ENCODE measurements at regions not wholly inside any gene's neighbourhood (a gene's known extent, or its start where the extent isn't known, plus 50 kb on each side); places are given as distances from the start of the nearest gene placed in this dataset.

DNA sequence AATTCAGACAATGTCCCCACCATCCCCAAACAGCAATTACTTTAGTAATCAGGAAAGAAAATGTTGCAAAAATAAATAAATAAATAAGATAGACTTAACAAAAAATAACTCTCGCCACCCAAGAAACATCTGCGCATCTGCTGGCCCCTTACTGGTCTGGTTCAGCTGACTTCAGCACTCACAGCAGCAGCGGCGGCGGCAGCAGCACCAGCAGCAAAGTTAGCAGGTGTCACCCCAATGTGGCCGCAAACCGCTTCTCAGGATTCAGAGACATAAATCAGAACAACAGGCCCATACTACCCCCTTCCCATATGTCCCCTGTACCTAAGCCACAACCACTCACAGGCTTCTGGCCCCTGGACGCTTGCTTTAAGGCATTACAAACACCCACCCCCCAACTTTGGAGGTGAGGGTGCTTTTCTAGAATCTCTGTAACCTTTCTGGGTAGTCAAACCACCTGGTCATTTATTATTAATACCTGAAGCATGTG is 593.0 kb downstream of the BNC2 start:
- ChIA-PET POLR2A (no interaction called here), CTCF (no interaction called here)
- TF ChIP-seq L3MBTL2 (conservative IDR thresholded peaks at IDR 0.05) (no peak), BHLHE40 (IDR thresholded peaks at IDR 0.05; ENCODE audit: borderline replicate concordance) (no peak), SUZ12 (IDR thresholded peaks at IDR 0.05) (no peak), ARNT (IDR thresholded peaks at IDR 0.05) (no peak), ELF4 (IDR thresholded peaks at IDR 0.05) (no peak), SP1 (IDR thresholded peaks at IDR 0.05) (no peak), HDGF (IDR thresholded peaks at IDR 0.05; ENCODE audit: borderline replicate concordance) (no peak), FOXA1 (IDR thresholded peaks at IDR 0.05) (no peak), LEF1 (IDR thresholded peaks at IDR 0.05; ENCODE audit: borderline replicate concordance) (no peak), NFRKB (IDR thresholded peaks at IDR 0.05) (no peak), ZNF384 (IDR thresholded peaks at IDR 0.05) (no peak), FOXK2 (IDR thresholded peaks at IDR 0.05) (no peak)
- no peak for DNase-seq (ENCODE audit: extremely low spot score)

DNA sequence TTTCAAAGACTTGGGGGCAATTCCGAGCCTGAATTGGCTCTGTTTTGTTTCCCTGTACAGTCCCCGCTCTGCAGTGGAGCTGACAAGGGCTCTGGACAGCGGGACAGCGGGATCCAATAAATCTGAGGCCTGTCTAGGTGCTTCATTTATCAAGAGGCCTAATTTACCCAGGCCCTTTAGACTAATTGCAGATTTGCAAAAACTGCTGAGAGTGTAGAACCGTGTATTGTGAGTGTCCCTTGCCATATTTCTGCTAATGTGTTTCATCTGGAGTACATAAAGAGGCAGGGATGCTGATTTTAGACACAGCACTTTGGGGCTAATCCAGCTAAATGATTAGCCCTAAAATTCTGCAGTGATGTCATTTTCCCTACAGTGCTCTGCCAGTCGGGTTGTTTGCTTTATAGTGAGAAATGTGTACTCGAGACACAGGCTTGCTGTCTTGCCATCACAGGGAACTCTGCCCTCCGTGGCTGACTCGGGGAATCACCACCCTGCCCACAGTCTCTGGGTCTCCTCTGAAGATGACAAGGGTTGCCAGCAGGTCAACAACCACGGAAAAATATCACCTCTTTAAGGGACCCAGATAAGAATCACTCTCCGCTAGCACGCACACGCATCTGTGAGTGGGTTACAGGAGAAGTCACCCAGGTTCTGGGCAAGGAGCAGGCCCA is 592.0 kb downstream of the BNC2 start:
- ChIA-PET CTCF (no interaction called here), POLR2A (no interaction called here)
- no peak for DNase-seq (ENCODE audit: extremely low spot score)
- TF ChIP-seq ARNT (IDR thresholded peaks at IDR 0.05) = no peak

DNA sequence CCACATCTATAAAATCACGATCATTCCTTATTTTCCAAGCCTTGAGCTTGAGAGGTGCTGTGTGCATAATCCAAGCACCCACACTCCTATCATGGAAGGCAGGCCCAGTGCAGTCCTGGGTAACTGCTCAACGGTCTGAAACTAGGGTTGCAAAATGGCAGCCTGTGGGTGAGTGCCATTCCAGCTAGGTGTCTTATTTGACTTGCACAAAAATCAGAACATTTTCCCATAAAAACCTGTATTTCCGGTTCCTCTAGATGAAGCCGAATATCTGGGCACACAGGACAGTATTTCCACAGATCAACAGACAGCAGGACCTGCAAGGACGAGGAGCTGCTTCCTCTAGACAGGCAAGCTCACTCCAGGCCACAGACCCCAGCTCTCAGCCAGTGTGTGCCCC is 588.8 kb downstream of the BNC2 start:
- DNase-seq (ENCODE audit: extremely low spot score) = no peak
- POLR2A ChIA-PET = no interaction called here
- TF ChIP-seq BHLHE40 (IDR thresholded peaks at IDR 0.05; ENCODE audit: borderline replicate concordance) = no peak
- CTCF ChIA-PET = no interaction called here

DNA sequence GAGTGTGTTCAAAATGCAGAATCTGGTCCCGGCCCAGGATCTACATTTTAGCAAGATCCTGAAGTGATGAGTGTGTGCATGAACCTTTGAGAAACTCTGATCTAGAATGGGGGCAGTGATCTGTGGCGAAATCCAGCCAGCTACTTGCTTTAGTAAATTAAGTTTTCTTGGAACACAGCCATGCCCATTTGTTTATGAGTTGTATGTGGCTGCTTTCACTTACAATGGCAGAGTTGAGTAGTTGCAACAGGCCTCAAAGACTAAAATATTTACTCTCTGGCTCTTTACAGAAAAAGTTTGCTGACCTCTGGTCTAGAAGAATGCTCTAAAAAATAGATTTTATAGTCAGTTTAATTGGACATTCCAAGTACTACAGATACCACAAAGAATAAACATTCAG is 588.3 kb downstream of the BNC2 start:
- CTCF ChIA-PET = no interaction called here

DNA sequence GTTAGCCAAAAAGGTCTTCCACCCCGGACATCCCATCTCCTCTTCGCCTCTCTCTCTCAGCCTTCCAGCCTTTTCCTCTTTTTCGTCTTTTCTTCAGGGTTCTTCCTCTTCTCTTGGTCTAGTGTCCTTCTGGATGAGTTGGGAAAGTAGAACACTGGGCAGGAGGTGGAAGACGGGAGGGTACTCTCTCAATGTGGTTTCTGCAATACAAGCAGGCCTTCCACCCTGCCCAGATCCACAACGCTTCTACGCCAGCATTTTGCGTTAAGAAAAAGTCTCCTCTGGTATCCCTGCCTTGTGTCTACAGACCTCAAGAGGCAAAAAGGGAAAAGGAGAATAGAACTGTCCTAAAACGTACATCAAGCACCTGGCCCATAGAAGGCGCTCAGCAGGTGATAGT is 587.8 kb downstream of the BNC2 start:
- TF ChIP-seq, protein P1, sequence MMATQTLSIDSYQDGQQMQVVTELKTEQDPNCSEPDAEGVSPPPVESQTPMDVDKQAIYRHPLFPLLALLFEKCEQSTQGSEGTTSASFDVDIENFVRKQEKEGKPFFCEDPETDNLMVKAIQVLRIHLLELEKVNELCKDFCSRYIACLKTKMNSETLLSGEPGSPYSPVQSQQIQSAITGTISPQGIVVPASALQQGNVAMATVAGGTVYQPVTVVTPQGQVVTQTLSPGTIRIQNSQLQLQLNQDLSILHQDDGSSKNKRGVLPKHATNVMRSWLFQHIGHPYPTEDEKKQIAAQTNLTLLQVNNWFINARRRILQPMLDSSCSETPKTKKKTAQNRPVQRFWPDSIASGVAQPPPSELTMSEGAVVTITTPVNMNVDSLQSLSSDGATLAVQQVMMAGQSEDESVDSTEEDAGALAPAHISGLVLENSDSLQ (IDR thresholded peaks at IDR 0.05) = no peak
- no peak for TF ChIP-seq FOXA1 (IDR thresholded peaks at IDR 0.05)
- no peak for TF ChIP-seq FOXM1 (IDR thresholded peaks at IDR 0.05; ENCODE audit: borderline replicate concordance)
- TF ChIP-seq SUZ12 (IDR thresholded peaks at IDR 0.05) = no peak
- TF ChIP-seq TARDBP (IDR thresholded peaks at IDR 0.05) = no peak
- no peak for TF ChIP-seq NFRKB (IDR thresholded peaks at IDR 0.05)
- TF ChIP-seq LEF1 (IDR thresholded peaks at IDR 0.05; ENCODE audit: borderline replicate concordance) = no peak
- no peak for TF ChIP-seq BHLHE40 (IDR thresholded peaks at IDR 0.05; ENCODE audit: borderline replicate concordance)
- no peak for TF ChIP-seq CTBP1 (IDR thresholded peaks at IDR 0.05; ENCODE audit: borderline replicate concordance)
- TF ChIP-seq L3MBTL2 (conservative IDR thresholded peaks at IDR 0.05) = no peak
- TF ChIP-seq ARNT (IDR thresholded peaks at IDR 0.05) = no peak
- no peak for TF ChIP-seq HDGF (IDR thresholded peaks at IDR 0.05; ENCODE audit: borderline replicate concordance)
- TF ChIP-seq FOXK2 (IDR thresholded peaks at IDR 0.05) = no peak
- no peak for TF ChIP-seq ELF4 (IDR thresholded peaks at IDR 0.05)
- no peak for DNase-seq (ENCODE audit: extremely low spot score)
- POLR2A ChIA-PET = no interaction called here
- CTCF ChIA-PET = no interaction called here

More for the DNA sequence above, 588.3 kb downstream of the BNC2 start:
- TF ChIP-seq HDGF (IDR thresholded peaks at IDR 0.05; ENCODE audit: borderline replicate concordance) = no peak
- no peak for TF ChIP-seq SP1 (IDR thresholded peaks at IDR 0.05)
- TF ChIP-seq CTBP1 (IDR thresholded peaks at IDR 0.05; ENCODE audit: borderline replicate concordance) = no peak
- no peak for TF ChIP-seq FOXK2 (IDR thresholded peaks at IDR 0.05)
- POLR2A ChIA-PET = no interaction called here
- DNase-seq (ENCODE audit: extremely low spot score) = no peak

DNA sequence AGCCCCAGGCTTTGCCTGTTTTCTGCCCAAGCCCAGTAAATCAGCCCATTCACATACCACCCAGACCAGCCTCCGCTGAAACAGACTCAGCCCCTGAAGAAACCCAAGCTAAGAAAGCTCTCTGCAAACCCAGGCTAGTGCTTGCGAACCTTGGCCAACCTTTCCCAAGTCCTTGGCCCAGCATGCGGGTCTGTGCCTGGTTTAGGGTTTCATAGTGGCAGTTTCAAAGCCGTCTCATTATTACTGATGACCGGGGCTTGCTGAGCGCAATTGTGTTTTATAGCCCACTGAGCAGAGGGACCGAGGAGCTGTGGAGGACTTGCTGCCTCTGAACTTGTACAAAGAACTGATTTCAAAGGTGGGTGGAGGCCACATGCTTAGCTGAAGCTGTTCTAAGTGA is 584.3 kb downstream of the BNC2 start:
- CTCF ChIA-PET = no interaction called here
- DNase-seq (ENCODE audit: extremely low spot score) = no peak
- TF ChIP-seq FOXA1 (IDR thresholded peaks at IDR 0.05) = no peak
- TF ChIP-seq L3MBTL2 (conservative IDR thresholded peaks at IDR 0.05) = no peak
- no peak for TF ChIP-seq SUZ12 (IDR thresholded peaks at IDR 0.05)
- no peak for TF ChIP-seq HDGF (IDR thresholded peaks at IDR 0.05; ENCODE audit: borderline replicate concordance)
- no peak for TF ChIP-seq ARNT (IDR thresholded peaks at IDR 0.05)
- TF ChIP-seq ELF4 (IDR thresholded peaks at IDR 0.05) = no peak
- no peak for TF ChIP-seq BHLHE40 (IDR thresholded peaks at IDR 0.05; ENCODE audit: borderline replicate concordance)
- TF ChIP-seq TARDBP (IDR thresholded peaks at IDR 0.05) = no peak
- no peak for TF ChIP-seq FOXK2 (IDR thresholded peaks at IDR 0.05)
- TF ChIP-seq LEF1 (IDR thresholded peaks at IDR 0.05; ENCODE audit: borderline replicate concordance) = no peak
- no peak for TF ChIP-seq ZNF384 (IDR thresholded peaks at IDR 0.05)
- no peak for TF ChIP-seq CTBP1 (IDR thresholded peaks at IDR 0.05; ENCODE audit: borderline replicate concordance)
- TF ChIP-seq, protein P1 (IDR thresholded peaks at IDR 0.05) = no peak
- no peak for TF ChIP-seq FOXM1 (IDR thresholded peaks at IDR 0.05; ENCODE audit: borderline replicate concordance)
- TF ChIP-seq SP1 (IDR thresholded peaks at IDR 0.05) = no peak
- TF ChIP-seq NFRKB (IDR thresholded peaks at IDR 0.05) = no peak
- POLR2A ChIA-PET = no interaction called here

DNA sequence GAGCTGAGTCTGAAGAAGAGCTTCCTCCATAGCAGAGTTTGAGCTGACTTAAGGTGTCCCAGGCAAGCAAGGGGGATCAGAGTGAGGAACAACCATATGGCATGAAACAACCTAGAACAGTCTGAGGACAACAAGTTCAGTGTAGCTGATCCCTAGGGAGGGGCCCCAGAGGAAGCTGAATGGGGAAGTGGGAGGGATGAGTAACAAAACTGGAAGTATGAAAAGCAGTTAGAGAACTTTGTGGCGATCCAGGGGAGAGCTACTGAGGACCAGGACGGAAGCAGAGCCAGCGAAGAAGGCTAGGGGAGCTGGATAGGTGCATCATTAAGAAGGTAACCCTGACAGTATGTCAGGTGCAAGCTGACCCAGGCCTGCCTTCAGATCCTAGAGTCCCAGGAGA is 580.8 kb downstream of the BNC2 start:
- ChIA-PET CTCF (no interaction called here), POLR2A (no interaction called here)
- DNase-seq (ENCODE audit: extremely low spot score) = no peak
- TF ChIP-seq FOXM1 (IDR thresholded peaks at IDR 0.05; ENCODE audit: borderline replicate concordance) = no peak
- no peak for TF ChIP-seq NFRKB (IDR thresholded peaks at IDR 0.05)
- no peak for TF ChIP-seq L3MBTL2 (conservative IDR thresholded peaks at IDR 0.05)
- TF ChIP-seq LEF1 (IDR thresholded peaks at IDR 0.05; ENCODE audit: borderline replicate concordance) = no peak
- TF ChIP-seq ARNT (IDR thresholded peaks at IDR 0.05) = no peak
- no peak for TF ChIP-seq FOXK2 (IDR thresholded peaks at IDR 0.05)
